Kidney epithelial cell (primary cell): ENCODE measurements at regions not wholly inside any gene's neighbourhood (a gene's known extent, or its start where the extent isn't known, plus 50 kb on each side); places are given as distances from the start of the nearest gene placed in this dataset.

Experiments used
- DNase-seq: peaks from one replicate; pipeline ENCODE4 v3.0.0-alpha.2; 2010; ENCODE audit warnings: low read depth
- H3K27me3 ChIP-seq: 2 replicates; pipeline ENCODE4 v1.6.0; 2011; ENCODE audit warnings: low read length; ENCODE audit not compliant: control insufficient read depth, insufficient read depth
- H3K36me3 ChIP-seq: 2 replicates; pipeline ENCODE4 v1.5.1; 2011; ENCODE audit warnings: low read length; ENCODE audit not compliant: control insufficient read depth, insufficient read depth
- H3K4me3 ChIP-seq: 2 replicates; pipeline ENCODE4 v1.5.1; 2011; ENCODE audit warnings: low read depth, mild to moderate bottlenecking, control low read depth, low read length
- CTCF ChIP-seq: IDR thresholded peaks from 2 replicates; pipeline ENCODE4 v1.5.1; 2011; ENCODE audit warnings: mild to moderate bottlenecking, moderate library complexity, low read length, control low read depth, inconsistent platforms; ENCODE audit not compliant: insufficient read depth, poor library complexity, severe bottlenecking

GRCh38 chr14:42719391-42719790, 1112.7 kb downstream of the LRFN5 start:
- DNase-seq: no peak
- H3K4me3 ChIP-seq: no peak overlapping the region
- TF ChIP-seq CTCF: no peak
- H3K27me3 ChIP-seq: no peaks in the 10 kb centered on the region
- H3K36me3 ChIP-seq: no peaks in the 10 kb centered on the region

- DNase-seq: peak; percentile 7
- Histone ChIP-seq H3K27me3 (no peaks in the 10 kb centered on the region), H3K4me3 (no peak overlapping the region), H3K36me3 (no peaks in the 10 kb centered on the region)
- TF ChIP-seq CTCF: no peak
Observed at GRCh38 chr14:42715316-42715715, 1108.6 kb downstream of the LRFN5 start.

- Histone ChIP-seq H3K36me3 (no peaks in the 10 kb centered on the region), H3K4me3 (no peak overlapping the region), H3K27me3 (no peaks in the 10 kb centered on the region)
- no peak for DNase-seq
- TF ChIP-seq CTCF: no peak
Observed at GRCh38 chr14:42710071-42710470, 1103.4 kb downstream of the LRFN5 start.

- no peaks in the 10 kb centered on the region for H3K36me3 ChIP-seq
- DNase-seq: no peak
- H3K27me3 ChIP-seq: no peaks in the 10 kb centered on the region
- no peak overlapping the region for H3K4me3 ChIP-seq
- no peak for TF ChIP-seq CTCF
Observed at GRCh38 chr14:42703501-42703900, 1096.8 kb downstream of the LRFN5 start.

GRCh38 chr14:42687421-42687820, 1080.7 kb downstream of the LRFN5 start:
- no peak for TF ChIP-seq CTCF
- Histone ChIP-seq H3K4me3 (no peak overlapping the region), H3K27me3 (no peaks in the 10 kb centered on the region), H3K36me3 (no peaks in the 10 kb centered on the region)
- DNase-seq: no peak

- no peaks in the 10 kb centered on the region for H3K27me3 ChIP-seq
- no peak for TF ChIP-seq CTCF
- H3K4me3 ChIP-seq: no peak overlapping the region
- no peak for DNase-seq
- no peaks in the 10 kb centered on the region for H3K36me3 ChIP-seq
Observed at GRCh38 chr14:42683707-42684106, 1077.0 kb downstream of the LRFN5 start.
